ENCODE measurements at regions not wholly inside any gene's neighbourhood (a gene's known extent, or its start where the extent isn't known, plus 50 kb on each side); places are given as distances from the start of the nearest gene placed in this dataset.

DNA sequence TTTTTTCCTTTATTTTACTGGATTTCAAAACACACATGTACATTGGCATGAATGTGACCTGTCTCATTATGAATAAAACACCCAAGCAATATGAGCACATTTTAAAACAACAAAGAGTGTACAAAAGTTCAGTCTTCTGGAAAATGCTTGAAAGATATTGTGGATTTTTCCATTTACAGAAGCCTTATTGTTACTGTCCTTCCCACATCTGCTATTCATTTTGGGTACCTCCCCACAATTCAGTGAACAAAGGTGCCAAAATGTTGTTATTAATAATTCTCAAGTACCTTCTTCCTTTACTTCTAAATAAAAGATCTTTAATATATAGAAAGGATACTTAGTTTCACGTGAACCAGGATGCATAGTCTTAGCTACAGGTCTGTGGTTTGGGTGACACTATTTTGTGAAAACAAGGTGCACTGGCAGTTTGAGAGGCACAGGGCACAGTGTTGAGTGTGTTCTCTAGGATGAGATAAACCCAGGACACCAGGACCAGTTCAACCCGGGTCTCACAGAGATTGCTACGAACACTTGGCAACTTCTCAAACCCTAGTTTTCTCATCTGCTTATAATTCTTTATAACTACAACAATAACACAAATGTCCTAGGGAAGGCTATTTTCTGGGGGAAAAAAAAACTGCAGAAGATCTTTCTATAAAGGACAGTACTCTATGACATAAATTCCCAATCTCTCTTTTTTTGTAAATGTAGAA is 84.5 kb upstream of the GALNT5 start:
- TF ChIP-seq, protein P1, sequence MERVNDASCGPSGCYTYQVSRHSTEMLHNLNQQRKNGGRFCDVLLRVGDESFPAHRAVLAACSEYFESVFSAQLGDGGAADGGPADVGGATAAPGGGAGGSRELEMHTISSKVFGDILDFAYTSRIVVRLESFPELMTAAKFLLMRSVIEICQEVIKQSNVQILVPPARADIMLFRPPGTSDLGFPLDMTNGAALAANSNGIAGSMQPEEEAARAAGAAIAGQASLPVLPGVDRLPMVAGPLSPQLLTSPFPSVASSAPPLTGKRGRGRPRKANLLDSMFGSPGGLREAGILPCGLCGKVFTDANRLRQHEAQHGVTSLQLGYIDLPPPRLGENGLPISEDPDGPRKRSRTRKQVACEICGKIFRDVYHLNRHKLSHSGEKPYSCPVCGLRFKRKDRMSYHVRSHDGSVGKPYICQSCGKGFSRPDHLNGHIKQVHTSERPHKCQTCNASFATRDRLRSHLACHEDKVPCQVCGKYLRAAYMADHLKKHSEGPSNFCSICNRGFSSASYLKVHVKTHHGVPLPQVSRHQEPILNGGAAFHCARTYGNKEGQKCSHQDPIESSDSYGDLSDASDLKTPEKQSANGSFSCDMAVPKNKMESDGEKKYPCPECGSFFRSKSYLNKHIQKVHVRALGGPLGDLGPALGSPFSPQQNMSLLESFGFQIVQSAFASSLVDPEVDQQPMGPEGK (CRISPR knock-in tag; IDR thresholded peaks at IDR 0.05; ENCODE audit: borderline replicate concordance) = no peak
- TF ChIP-seq ZNF8 (CRISPR knock-in tag; IDR thresholded peaks at IDR 0.05) (no peak), BACH2 (CRISPR knock-in tag; IDR thresholded peaks at IDR 0.05; ENCODE audit: borderline replicate concordance) (no peak), POU6F1 (CRISPR knock-in tag; IDR thresholded peaks at IDR 0.05; ENCODE audit: borderline replicate concordance, low read depth) (no peak), TCF4 (CRISPR knock-in tag; IDR thresholded peaks at IDR 0.05; ENCODE audit: borderline replicate concordance) (no peak), SNAI2 (CRISPR knock-in tag; IDR thresholded peaks at IDR 0.05) (no peak), ESRRG (CRISPR knock-in tag; IDR thresholded peaks at IDR 0.05) (no peak), ZFP3 (CRISPR knock-in tag; IDR thresholded peaks at IDR 0.05) (no peak), GLIS3 (CRISPR knock-in tag; IDR thresholded peaks at IDR 0.05) (no peak), CSDC2 (CRISPR knock-in tag; IDR thresholded peaks at IDR 0.05) (no peak), RARB (CRISPR knock-in tag; IDR thresholded peaks at IDR 0.05) (no peak), ZC3H10 (CRISPR knock-in tag; IDR thresholded peaks at IDR 0.05) (no peak), ARNTL (CRISPR knock-in tag; IDR thresholded peaks at IDR 0.05; ENCODE audit: borderline replicate concordance, low read depth) (no peak), ISL1 (CRISPR knock-in tag; IDR thresholded peaks at IDR 0.05) (no peak), TOX (CRISPR knock-in tag; IDR thresholded peaks at IDR 0.05; ENCODE audit: borderline replicate concordance) (no peak)
- peak; percentile 74 for ATAC-seq

- TF ChIP-seq ZFP30 (CRISPR knock-in tag; IDR thresholded peaks at IDR 0.05) = no peak
- no peak for TF ChIP-seq CREB5 (CRISPR knock-in tag; IDR thresholded peaks at IDR 0.05; ENCODE audit: low read depth)
- TF ChIP-seq, protein P2, sequence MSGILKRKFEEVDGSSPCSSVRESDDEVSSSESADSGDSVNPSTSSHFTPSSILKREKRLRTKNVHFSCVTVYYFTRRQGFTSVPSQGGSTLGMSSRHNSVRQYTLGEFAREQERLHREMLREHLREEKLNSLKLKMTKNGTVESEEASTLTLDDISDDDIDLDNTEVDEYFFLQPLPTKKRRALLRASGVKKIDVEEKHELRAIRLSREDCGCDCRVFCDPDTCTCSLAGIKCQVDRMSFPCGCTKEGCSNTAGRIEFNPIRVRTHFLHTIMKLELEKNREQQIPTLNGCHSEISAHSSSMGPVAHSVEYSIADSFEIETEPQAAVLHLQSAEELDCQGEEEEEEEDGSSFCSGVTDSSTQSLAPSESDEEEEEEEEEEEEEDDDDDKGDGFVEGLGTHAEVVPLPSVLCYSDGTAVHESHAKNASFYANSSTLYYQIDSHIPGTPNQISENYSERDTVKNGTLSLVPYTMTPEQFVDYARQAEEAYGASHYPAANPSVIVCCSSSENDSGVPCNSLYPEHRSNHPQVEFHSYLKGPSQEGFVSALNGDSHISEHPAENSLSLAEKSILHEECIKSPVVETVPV (CRISPR knock-in tag; IDR thresholded peaks at IDR 0.05) = no peak
- no peak for TF ChIP-seq BACH2 (CRISPR knock-in tag; IDR thresholded peaks at IDR 0.05; ENCODE audit: borderline replicate concordance)
- TF ChIP-seq, protein P1 (CRISPR knock-in tag; IDR thresholded peaks at IDR 0.05; ENCODE audit: borderline replicate concordance) = no peak
- no peak for TF ChIP-seq OSR1 (CRISPR knock-in tag; IDR thresholded peaks at IDR 0.05)
- peak; percentile 95 for TF ChIP-seq TOX (CRISPR knock-in tag; IDR thresholded peaks at IDR 0.05; ENCODE audit: borderline replicate concordance)
- TF ChIP-seq, protein P3, sequence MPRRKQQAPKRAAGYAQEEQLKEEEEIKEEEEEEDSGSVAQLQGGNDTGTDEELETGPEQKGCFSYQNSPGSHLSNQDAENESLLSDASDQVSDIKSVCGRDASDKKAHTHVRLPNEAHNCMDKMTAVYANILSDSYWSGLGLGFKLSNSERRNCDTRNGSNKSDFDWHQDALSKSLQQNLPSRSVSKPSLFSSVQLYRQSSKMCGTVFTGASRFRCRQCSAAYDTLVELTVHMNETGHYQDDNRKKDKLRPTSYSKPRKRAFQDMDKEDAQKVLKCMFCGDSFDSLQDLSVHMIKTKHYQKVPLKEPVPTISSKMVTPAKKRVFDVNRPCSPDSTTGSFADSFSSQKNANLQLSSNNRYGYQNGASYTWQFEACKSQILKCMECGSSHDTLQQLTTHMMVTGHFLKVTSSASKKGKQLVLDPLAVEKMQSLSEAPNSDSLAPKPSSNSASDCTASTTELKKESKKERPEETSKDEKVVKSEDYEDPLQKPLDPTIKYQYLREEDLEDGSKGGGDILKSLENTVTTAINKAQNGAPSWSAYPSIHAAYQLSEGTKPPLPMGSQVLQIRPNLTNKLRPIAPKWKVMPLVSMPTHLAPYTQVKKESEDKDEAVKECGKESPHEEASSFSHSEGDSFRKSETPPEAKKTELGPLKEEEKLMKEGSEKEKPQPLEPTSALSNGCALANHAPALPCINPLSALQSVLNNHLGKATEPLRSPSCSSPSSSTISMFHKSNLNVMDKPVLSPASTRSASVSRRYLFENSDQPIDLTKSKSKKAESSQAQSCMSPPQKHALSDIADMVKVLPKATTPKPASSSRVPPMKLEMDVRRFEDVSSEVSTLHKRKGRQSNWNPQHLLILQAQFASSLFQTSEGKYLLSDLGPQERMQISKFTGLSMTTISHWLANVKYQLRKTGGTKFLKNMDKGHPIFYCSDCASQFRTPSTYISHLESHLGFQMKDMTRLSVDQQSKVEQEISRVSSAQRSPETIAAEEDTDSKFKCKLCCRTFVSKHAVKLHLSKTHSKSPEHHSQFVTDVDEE (CRISPR knock-in tag; IDR thresholded peaks at IDR 0.05) = no peak
- no peak for TF ChIP-seq SNAI2 (CRISPR knock-in tag; IDR thresholded peaks at IDR 0.05)
- TF ChIP-seq ESRRG (CRISPR knock-in tag; IDR thresholded peaks at IDR 0.05) = no peak
- no peak for TF ChIP-seq GLIS3 (CRISPR knock-in tag; IDR thresholded peaks at IDR 0.05)
- no peak for TF ChIP-seq ZNF70 (CRISPR knock-in tag; IDR thresholded peaks at IDR 0.05)
- peak; percentile 91 for TF ChIP-seq ZC3H10 (CRISPR knock-in tag; IDR thresholded peaks at IDR 0.05)
- TF ChIP-seq ARNTL (CRISPR knock-in tag; IDR thresholded peaks at IDR 0.05; ENCODE audit: borderline replicate concordance, low read depth) = no peak
- TF ChIP-seq PPARA (CRISPR knock-in tag; IDR thresholded peaks at IDR 0.05; ENCODE audit: borderline replicate concordance) = no peak
- TF ChIP-seq RARB (CRISPR knock-in tag; IDR thresholded peaks at IDR 0.05) = peak; percentile 97
- no peak for TF ChIP-seq ZNF8 (CRISPR knock-in tag; IDR thresholded peaks at IDR 0.05)
- TF ChIP-seq CSDC2 (CRISPR knock-in tag; IDR thresholded peaks at IDR 0.05) = no peak
- peak; percentile 94 for TF ChIP-seq ISL1 (CRISPR knock-in tag; IDR thresholded peaks at IDR 0.05)
- TF ChIP-seq TCF4 (CRISPR knock-in tag; IDR thresholded peaks at IDR 0.05; ENCODE audit: borderline replicate concordance) = no peak
- TF ChIP-seq ZFP3 (CRISPR knock-in tag; IDR thresholded peaks at IDR 0.05) = no peak
- TF ChIP-seq ZNF565 (CRISPR knock-in tag; conservative IDR thresholded peaks at IDR 0.05; ENCODE audit: low read depth) = no peak
- no peak for TF ChIP-seq POU6F1 (CRISPR knock-in tag; IDR thresholded peaks at IDR 0.05; ENCODE audit: borderline replicate concordance, low read depth)
- peak; percentile 95 for ATAC-seq
Measured at GRCh38 chr2:157173740-157174184, 83.7 kb upstream of the GALNT5 start.
